Neural crest cell (in vitro differentiated cells): ENCODE measurements at regions not wholly inside any gene's neighbourhood (a gene's known extent, or its start where the extent isn't known, plus 50 kb on each side); places are given as distances from the start of the nearest gene placed in this dataset.

Source experiments
- DNase-seq: peaks from one replicate; pipeline ENCODE4 v3.0.0; 2021; ENCODE audit warnings: low read depth, mixed read lengths, low spot score
- H3K27ac Mint-ChIP-seq: one replicate; pipeline ENCODE4 v1.8.0; 2021; ENCODE audit warnings: mild to moderate bottlenecking, mixed read lengths; ENCODE audit not compliant: unreplicated experiment
- H3K27me3 Mint-ChIP-seq: 2 replicates; pipeline ENCODE4 v1.8.0; 2021; ENCODE audit warnings: low read depth, mild to moderate bottlenecking, mixed read lengths
- H3K36me3 Mint-ChIP-seq: 2 replicates; pipeline ENCODE4 v1.8.0; 2021; ENCODE audit warnings: low read depth, mild to moderate bottlenecking, mixed read lengths
- H3K4me1 Mint-ChIP-seq: 2 replicates; pipeline ENCODE4 v1.8.0; 2021; ENCODE audit warnings: mixed read lengths
- H3K4me3 Mint-ChIP-seq: one replicate; pipeline ENCODE4 v1.8.0; 2021; ENCODE audit warnings: mild to moderate bottlenecking, mixed read lengths
- H3K9me3 Mint-ChIP-seq: 2 replicates; pipeline ENCODE4 v1.8.0; 2021; ENCODE audit warnings: mixed read lengths
- CTCF ChIP-seq: fragments of 200-600 bp; sonication (generic); conservative IDR thresholded peaks from 2 replicates; pipeline ENCODE4 v1.5.0; 2021; ENCODE audit warnings: antibody characterized with exemption, mild to moderate bottlenecking

- Mint-ChIP-seq H3K36me3 (no peaks in the 10 kb centered on the region), H3K27me3 (no peaks in the 10 kb centered on the region)
These were observed 139.1 kb upstream of the CHRM3 start for GRCh38 chr1:239247285-239247684.

GRCh38 chr1:239244084-239244483 is 142.3 kb upstream of the CHRM3 start:
- no peaks in the 10 kb centered on the region for H3K9me3 Mint-ChIP-seq
- no peak for TF ChIP-seq CTCF
- no peak for DNase-seq
- no peaks in the 10 kb centered on the region for H3K4me1 Mint-ChIP-seq
- no peak overlapping the region for H3K4me3 Mint-ChIP-seq
- no peaks in the 10 kb centered on the region for H3K27me3 Mint-ChIP-seq
- no peaks in the 10 kb centered on the region for H3K36me3 Mint-ChIP-seq
- no peak overlapping the region for H3K27ac Mint-ChIP-seq

More at GRCh38 chr1:239247285-239247684, 139.1 kb upstream of the CHRM3 start:
- H3K4me3 Mint-ChIP-seq: no peak overlapping the region
- no peaks in the 10 kb centered on the region for H3K4me1 Mint-ChIP-seq
- no peak for DNase-seq
- no peak for TF ChIP-seq CTCF
- no peak overlapping the region for H3K27ac Mint-ChIP-seq
- H3K9me3 Mint-ChIP-seq: no peaks in the 10 kb centered on the region

GRCh38 chr1:239243006-239243405 is 143.4 kb upstream of the CHRM3 start:
- DNase-seq: no peak
- no peaks in the 10 kb centered on the region for H3K36me3 Mint-ChIP-seq
- H3K27me3 Mint-ChIP-seq: no peaks in the 10 kb centered on the region
- no peak overlapping the region for H3K4me3 Mint-ChIP-seq
- H3K27ac Mint-ChIP-seq: no peak overlapping the region
- no peaks in the 10 kb centered on the region for H3K9me3 Mint-ChIP-seq
- H3K4me1 Mint-ChIP-seq: no peaks in the 10 kb centered on the region
- no peak for TF ChIP-seq CTCF

GRCh38 chr1:239242404-239242803 is 144.0 kb upstream of the CHRM3 start:
- DNase-seq: no peak
- no peak overlapping the region for H3K27ac Mint-ChIP-seq
- H3K4me1 Mint-ChIP-seq: no peaks in the 10 kb centered on the region
- H3K9me3 Mint-ChIP-seq: no peaks in the 10 kb centered on the region
- no peak overlapping the region for H3K4me3 Mint-ChIP-seq
- no peak for TF ChIP-seq CTCF
- no peaks in the 10 kb centered on the region for H3K36me3 Mint-ChIP-seq
- no peaks in the 10 kb centered on the region for H3K27me3 Mint-ChIP-seq

GRCh38 chr1:239240736-239241135 is 145.6 kb upstream of the CHRM3 start:
- Mint-ChIP-seq H3K36me3 (no peaks in the 10 kb centered on the region), H3K4me1 (no peaks in the 10 kb centered on the region), H3K9me3 (no peaks in the 10 kb centered on the region), H3K4me3 (no peak overlapping the region), H3K27ac (no peak overlapping the region), H3K27me3 (no peaks in the 10 kb centered on the region)
- TF ChIP-seq CTCF: no peak
- no peak for DNase-seq

GRCh38 chr1:239239529-239239928 is 146.8 kb upstream of the CHRM3 start:
- H3K4me1 Mint-ChIP-seq: no peaks in the 10 kb centered on the region
- H3K4me3 Mint-ChIP-seq: no peak overlapping the region
- no peak for TF ChIP-seq CTCF
- H3K27me3 Mint-ChIP-seq: no peaks in the 10 kb centered on the region
- no peak for DNase-seq
- no peaks in the 10 kb centered on the region for H3K9me3 Mint-ChIP-seq
- H3K27ac Mint-ChIP-seq: no peak overlapping the region
- H3K36me3 Mint-ChIP-seq: no peaks in the 10 kb centered on the region
